GM12874 (cell line): ENCODE measurements at regions not wholly inside any gene's neighbourhood (a gene's known extent, or its start where the extent isn't known, plus 50 kb on each side); places are given as distances from the start of the nearest gene placed in this dataset.
A peak's percentile ranks its signal among the peaks of the same experiment; 100 is the strongest.

ENCODE experiments used
- TF ChIP-seq, protein P1 (sequence below): IDR thresholded peaks from 2 replicates; pipeline ENCODE4 v1.5.1; 2011; ENCODE audit warnings: low read depth, mild to moderate bottlenecking, control low read depth, low read length, moderate library complexity; ENCODE audit not compliant: insufficient read depth

DNA sequence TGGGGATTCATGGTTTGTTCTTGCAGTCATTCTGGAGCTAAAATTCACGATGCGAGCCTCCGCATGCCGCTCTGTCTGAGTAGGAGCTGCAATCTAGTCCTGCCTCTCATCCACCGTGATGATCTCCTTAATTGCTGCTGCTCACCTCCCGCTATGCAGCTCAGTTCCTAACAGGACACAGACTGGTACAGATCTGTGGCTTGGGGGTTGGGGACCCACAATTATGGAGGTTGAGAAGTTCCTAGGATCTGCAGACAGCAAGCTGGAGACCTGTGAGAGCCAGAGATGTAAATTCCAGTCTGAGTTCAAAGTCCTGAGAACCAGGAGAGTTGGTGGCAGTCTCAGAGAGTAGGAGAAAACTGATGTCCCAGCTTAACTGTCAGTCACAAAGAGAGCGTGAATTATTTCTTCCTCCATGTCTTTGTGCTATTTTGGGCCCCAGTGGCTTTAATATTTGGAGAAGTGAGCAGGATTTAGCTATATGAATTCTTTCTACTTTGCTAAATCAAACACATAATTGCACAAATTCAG lies 378.7 kb upstream of the MAN1A1 start:
- TF ChIP-seq, protein P1, sequence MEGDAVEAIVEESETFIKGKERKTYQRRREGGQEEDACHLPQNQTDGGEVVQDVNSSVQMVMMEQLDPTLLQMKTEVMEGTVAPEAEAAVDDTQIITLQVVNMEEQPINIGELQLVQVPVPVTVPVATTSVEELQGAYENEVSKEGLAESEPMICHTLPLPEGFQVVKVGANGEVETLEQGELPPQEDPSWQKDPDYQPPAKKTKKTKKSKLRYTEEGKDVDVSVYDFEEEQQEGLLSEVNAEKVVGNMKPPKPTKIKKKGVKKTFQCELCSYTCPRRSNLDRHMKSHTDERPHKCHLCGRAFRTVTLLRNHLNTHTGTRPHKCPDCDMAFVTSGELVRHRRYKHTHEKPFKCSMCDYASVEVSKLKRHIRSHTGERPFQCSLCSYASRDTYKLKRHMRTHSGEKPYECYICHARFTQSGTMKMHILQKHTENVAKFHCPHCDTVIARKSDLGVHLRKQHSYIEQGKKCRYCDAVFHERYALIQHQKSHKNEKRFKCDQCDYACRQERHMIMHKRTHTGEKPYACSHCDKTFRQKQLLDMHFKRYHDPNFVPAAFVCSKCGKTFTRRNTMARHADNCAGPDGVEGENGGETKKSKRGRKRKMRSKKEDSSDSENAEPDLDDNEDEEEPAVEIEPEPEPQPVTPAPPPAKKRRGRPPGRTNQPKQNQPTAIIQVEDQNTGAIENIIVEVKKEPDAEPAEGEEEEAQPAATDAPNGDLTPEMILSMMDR = no peak

DNA sequence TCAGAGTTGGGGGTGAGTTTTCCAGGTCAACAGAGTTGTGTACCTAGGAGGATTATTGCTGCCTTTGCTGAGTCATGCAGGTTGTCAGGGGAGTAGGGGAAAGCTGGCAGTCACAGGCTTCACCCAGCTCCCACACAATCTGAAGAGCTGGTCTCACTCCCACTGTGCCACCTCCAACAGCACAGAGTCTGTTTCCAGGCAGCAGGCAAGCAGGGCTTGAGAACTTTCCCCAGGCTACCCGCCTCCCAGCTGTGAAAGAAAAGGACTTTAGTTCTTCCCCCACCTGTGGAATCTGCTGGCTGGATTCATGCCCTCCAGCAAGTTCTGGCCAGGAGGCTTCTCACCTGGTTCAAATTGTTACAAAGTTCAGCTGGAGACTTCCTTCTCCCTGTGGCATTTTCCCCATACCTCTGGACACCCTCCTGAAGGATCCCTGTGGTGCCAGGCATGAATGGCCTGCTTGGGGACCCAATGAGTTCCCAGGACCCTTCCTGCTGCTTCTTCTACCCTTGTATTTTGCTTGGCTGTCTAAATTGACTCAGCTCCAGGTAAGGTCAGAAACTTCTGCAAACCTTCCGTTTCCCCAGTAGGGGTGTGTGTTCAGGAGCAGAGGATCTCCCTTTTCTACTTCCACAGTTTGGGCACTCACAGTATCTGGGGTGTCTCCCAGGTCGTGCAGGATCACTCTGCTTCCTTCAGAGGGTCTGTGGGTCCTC lies 378.1 kb upstream of the MAN1A1 start:
- TF ChIP-seq, protein P1 = 0 out of 2 replicates have a peak, but pooled peaks have one; percentile 13

DNA sequence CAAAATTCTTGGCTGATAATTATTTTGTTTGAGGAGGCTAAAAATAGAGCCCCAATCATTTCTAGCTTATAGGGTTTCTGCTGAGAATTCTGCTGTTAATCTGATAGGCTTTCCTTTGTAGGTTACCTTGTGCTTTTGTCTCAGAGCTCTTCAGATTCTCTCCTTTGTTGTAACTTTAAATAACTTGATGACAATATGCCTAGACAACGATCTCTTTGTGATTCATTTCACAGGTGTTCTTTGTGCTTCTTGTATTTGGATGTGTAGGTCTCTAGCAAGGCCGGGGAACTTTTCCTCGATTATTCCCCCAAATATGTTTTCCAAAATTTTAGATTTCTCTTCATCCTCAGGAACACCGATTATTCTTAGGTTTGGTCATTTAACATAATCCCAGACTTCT lies 376.5 kb upstream of the MAN1A1 start:
- TF ChIP-seq, protein P1 = no peak

DNA sequence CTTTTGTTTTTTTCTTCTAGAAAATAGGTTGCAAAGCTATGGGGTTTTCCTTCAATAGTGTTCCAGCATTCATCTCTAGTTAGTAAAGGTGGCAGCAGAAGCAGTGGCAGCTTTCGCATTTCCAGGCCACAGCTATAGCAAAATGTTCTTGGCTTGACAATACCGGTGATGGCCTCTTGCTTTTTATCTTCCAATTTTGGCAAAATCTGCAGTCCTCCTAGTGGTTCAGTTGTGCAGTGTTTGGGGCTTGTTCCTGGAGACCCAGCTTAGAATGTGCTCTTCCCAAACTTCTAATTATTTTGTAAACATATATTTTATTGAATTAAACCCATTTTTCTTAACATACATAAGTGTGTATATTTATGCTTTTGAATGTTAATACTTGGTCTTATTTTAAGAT lies 370.6 kb upstream of the MAN1A1 start:
- TF ChIP-seq, protein P1 = peak; percentile 9; the same call in 1 of the 2 replicates

DNA sequence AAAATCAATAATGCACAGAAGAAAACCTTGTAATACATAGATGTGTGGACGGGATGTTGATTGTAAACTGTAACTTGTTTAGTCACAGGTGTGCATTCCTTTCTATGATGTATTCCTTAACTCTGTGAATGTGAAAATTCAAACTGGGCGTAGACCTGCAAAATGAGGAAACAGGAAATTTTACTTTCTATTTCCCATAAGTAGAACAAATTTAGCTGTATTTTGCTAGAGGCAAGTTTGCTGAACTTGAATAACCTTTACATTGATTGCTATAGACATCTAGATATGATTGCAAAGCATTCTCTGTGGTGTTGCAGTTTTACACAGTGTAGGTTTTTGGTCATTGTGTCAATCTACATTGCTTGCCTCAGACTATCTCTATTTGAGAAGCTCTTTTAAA lies 368.4 kb upstream of the MAN1A1 start:
- TF ChIP-seq, protein P1 = no peak

DNA sequence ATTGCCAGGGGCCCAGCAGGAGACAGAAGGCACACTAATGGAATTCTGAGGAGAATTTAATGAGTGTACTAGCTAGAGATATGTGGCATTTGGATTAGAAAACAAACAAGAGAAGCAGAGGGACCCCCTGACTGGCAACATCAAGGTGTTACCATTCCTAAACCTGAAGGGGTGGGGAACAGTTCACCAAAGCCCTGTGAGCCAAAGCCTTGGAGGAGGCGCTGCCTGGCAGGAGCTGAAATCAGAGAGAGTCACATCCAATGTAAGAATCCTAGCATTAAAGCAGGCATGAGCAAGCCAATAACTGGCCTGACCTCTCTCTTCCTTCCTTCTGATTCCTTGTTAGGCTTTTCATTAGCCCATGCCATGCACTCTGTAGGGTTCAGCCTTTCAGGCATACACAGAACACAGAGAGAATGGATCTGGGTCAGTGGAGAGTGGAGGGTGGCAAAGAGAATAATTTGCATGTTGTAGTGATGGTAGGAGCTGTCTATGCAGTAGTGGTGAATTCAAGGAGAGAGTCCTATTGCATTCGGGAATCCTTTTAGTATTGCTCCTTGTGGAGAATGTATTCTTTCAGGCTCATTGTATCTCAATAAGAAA lies 367.2 kb upstream of the MAN1A1 start:
- TF ChIP-seq, protein P1 = no peak

DNA sequence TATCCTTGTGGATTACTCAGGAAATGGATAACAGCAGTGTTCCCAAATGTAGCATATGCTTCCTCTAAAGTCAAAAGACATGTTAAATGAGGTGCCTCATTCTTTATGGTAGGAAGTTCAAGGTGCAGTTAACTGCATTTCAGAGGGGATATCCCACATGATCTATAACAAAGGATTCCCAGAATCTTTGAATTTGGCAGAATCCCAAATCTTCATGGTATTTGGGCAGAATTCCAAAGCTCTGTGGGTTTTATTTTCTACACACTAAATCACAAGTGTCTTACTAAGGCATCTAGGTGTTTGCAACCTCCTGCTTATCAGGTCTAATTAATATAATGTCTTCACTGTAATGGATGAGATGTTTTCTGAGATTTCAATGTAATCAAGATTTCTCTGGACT lies 364.3 kb upstream of the MAN1A1 start:
- TF ChIP-seq, protein P1 = no peak
